GM21723 (cell line): ENCODE measurements at regions not wholly inside any gene's neighbourhood (a gene's known extent, or its start where the extent isn't known, plus 50 kb on each side); places are given as distances from the start of the nearest gene placed in this dataset.
"Not testable (repeated sequence)": the region's sequence is repeated elsewhere in the genome, so short reads cannot be mapped to it uniquely, and the experiment has no call there.

Experiments
- ATAC-seq: cut with Tn5 transposase; IDR thresholded peaks from one replicate; pipeline ENCODE4 v1.9.1; 2021; ENCODE audit warnings: mild to moderate bottlenecking, moderate library complexity; ENCODE audit not compliant: unreplicated experiment

DNA sequence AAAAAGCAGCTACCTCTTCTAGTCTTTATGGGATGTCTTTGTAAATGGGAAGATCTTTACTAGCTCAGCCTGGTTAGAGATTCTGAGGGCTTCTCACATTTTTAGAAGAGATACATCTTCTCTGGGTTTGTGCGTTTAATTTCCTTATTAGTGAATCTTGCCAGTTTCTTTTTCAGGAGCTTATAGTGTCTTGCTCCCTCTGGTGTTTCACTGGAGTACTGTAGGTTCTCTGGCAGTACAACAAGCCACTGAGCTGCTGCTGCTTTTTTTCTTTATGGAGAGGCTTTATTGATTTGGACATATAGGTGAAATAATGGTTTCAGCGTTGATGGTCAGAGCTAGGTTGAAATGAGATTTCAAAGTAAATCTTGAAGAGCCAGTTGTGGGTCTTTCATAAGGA is 82.9 kb downstream of the LAS1L start:
- ATAC-seq, result peak; percentile 86

- no peak for ATAC-seq
Observed at GRCh38 chrX:65420154-65420553, 114.4 kb downstream of the LAS1L start.

GRCh38 chrX:65407662-65408061 is 126.9 kb downstream of the LAS1L start:
- not testable (repeated sequence) for ATAC-seq

DNA sequence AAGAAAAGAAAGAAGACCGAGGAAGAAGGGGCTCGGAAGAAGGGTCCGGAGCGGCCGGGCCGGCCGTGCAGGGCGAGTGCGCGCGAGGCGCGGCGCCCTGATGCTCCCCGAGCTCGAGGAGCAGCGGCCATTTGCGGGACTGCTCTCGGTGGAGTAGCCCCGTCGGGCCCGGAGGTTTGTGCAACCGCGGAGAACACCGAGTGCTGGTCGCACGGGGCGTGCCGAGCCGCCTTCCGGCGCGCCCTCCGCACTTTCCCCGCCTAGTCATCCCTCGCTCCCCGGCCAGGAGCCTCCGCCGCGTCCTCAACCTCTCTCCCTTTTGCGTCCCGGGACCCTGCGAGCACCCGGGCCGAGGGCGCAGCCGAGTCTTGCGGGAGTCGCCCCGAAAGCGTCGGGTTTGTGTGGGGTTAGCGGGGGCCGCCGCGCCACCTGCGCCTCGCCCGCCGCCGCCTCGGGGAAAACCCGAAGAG is 127.4 kb downstream of the LAS1L start:
- ATAC-seq, result no peak

- ATAC-seq, result no peak
Observed at GRCh38 chrX:65406532-65406931, 128.1 kb downstream of the LAS1L start.

DNA sequence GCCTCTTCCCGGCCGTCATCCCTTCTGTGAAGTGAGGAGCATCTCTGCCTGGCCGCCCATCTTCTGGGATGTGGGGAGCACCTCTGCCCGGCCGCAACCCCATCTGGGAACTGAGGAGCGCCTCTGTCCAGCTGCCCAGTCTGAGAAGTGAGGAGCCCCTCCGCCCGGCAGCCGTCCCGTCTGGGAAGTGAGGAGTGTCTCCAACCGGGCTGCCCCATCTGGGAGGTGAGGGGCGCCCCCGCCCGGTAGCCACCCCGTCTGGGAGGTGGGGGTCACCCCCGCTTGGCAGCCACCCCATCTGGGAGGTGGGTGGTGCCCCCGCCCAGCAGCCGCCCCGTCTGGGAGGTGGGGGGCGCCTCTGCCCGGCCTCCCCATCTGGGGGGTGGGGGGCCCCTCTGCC is 142.3 kb downstream of the LAS1L start:
- ATAC-seq, result no peak

DNA sequence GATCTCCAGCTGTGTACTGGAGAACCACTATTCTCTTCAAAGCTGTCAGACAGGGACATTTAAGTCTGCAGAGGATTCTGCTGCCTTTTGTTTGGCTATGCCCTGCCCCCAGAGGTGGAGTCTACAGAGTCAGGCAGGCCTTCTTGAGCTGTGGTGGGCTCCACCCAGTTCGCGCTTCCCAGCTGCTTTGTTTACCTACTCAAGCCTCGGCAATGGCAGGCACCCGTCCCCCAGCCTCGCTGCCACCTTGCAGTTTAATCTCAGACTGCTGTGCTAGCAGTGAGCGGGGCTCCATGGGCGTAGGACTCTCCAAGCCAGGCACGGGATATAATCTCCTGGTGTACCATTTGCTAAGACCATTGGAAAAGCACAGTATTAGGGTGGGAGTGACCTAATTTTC is 145.5 kb downstream of the LAS1L start:
- ATAC-seq, result not testable (repeated sequence)
